Neuron (in vitro differentiated cells): ENCODE measurements at regions not wholly inside any gene's neighbourhood (a gene's known extent, or its start where the extent isn't known, plus 50 kb on each side); places are given as distances from the start of the nearest gene placed in this dataset.

Source experiments
- H2AFZ ChIP-seq: one replicate; pipeline ENCODE4 v1.6.1; 2013; ENCODE audit warnings: low read depth, mild to moderate bottlenecking, inconsistent platforms, low read length, moderate library complexity
- H3K27me3 ChIP-seq: one replicate; pipeline ENCODE4 v1.6.1; 2013; ENCODE audit warnings: low read length; ENCODE audit not compliant: insufficient read depth
- H3K36me3 ChIP-seq: one replicate; pipeline ENCODE4 v1.6.1; 2013; ENCODE audit warnings: low read length; ENCODE audit not compliant: insufficient read depth
- H3K4me1 ChIP-seq: one replicate; pipeline ENCODE4 v1.6.1; 2013; ENCODE audit warnings: low read length; ENCODE audit not compliant: insufficient read depth
- H3K4me3 ChIP-seq: 2 replicates; pipeline ENCODE4 v1.5.1; 2013; ENCODE audit warnings: mild to moderate bottlenecking, low read length, moderate library complexity
- H3K9me3 ChIP-seq: one replicate; pipeline ENCODE4 v1.6.1; 2013; ENCODE audit warnings: low read length

DNA sequence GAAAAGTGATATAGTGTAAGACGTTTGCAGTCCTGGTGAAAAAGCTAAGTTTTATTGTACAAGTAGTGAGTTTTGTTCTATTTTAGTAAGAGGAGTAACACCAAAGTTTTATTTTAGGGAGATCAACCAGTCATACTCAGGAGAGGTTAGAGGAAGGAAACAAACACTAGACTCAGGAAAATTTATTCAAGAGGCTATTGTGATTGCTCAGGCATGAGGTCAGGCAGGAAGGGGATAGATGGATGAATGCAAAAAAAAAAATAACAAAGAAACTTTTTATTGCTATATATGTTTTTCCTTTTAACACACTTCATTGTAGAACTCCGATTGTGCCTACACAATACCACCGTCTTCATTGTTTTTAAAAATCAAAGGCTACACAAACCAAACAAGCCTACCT, 189.0 kb downstream of the LYPLAL1 start:
- no peak overlapping the region for H2AFZ ChIP-seq
- no peaks in the 10 kb centered on the region for H3K27me3 ChIP-seq
- no peaks in the 10 kb centered on the region for H3K36me3 ChIP-seq
- H3K4me3 ChIP-seq, result no peak overlapping the region
- peaks cover 5% of the 10 kb centered on the region for H3K4me1 ChIP-seq
- H3K9me3 ChIP-seq, result no peaks in the 10 kb centered on the region

DNA sequence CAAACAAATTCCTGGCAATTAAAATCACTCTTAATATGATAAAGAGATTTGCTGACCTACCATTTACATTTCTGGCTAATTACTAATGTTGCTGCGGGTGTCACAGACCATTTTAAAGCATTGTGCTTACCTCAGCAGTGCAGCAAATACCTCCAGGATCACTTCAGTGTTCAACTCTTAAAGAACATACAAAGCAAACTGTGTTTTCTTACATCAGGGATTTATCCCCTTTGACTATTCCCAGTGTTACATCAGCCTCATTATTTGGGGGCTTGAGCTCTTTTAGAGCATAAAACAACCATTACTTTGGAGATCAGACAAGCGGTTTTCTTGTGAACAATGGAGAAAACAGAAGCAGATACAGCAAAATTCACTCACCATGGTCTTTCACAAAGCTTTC, 185.4 kb downstream of the LYPLAL1 start:
- no peaks in the 10 kb centered on the region for H3K36me3 ChIP-seq
- H3K27me3 ChIP-seq, result no peaks in the 10 kb centered on the region
- no peaks in the 10 kb centered on the region for H3K9me3 ChIP-seq
- peak overlapping the region; percentile 37 for H2AFZ ChIP-seq
- peaks cover 5% of the 10 kb centered on the region for H3K4me1 ChIP-seq
- no peak overlapping the region for H3K4me3 ChIP-seq

- no peaks in the 10 kb centered on the region for H3K9me3 ChIP-seq
- no peak overlapping the region for H3K4me3 ChIP-seq
- no peak overlapping the region for H2AFZ ChIP-seq
- no peaks in the 10 kb centered on the region for H3K27me3 ChIP-seq
- no peaks in the 10 kb centered on the region for H3K36me3 ChIP-seq
- H3K4me1 ChIP-seq, result peaks cover 5% of the 10 kb centered on the region
These were observed 184.4 kb downstream of the LYPLAL1 start for GRCh38 chr1:219358080-219358479.

DNA sequence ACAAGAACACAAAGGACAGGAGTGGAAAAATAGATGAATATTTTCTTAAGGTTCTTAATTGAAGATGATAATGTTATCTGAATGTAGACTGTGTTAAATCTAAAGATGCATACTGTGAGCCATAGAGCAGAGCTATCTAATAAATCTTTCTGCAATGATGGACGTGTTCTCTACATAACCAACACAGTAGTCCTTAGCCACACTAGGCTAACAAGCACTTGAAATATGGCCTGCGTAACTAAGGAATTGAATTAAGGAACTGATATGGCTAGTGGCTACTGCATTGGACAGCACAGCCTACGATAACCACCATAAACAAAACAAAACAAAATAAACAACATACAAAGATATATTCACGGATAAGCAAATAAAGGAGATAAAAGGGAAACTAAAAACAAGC, 181.3 kb downstream of the LYPLAL1 start:
- Histone ChIP-seq H3K4me3 (no peak overlapping the region), H3K4me1 (peaks cover 5% of the 10 kb centered on the region), H3K9me3 (no peaks in the 10 kb centered on the region), H2AFZ (no peak overlapping the region), H3K36me3 (no peaks in the 10 kb centered on the region), H3K27me3 (no peaks in the 10 kb centered on the region)

DNA sequence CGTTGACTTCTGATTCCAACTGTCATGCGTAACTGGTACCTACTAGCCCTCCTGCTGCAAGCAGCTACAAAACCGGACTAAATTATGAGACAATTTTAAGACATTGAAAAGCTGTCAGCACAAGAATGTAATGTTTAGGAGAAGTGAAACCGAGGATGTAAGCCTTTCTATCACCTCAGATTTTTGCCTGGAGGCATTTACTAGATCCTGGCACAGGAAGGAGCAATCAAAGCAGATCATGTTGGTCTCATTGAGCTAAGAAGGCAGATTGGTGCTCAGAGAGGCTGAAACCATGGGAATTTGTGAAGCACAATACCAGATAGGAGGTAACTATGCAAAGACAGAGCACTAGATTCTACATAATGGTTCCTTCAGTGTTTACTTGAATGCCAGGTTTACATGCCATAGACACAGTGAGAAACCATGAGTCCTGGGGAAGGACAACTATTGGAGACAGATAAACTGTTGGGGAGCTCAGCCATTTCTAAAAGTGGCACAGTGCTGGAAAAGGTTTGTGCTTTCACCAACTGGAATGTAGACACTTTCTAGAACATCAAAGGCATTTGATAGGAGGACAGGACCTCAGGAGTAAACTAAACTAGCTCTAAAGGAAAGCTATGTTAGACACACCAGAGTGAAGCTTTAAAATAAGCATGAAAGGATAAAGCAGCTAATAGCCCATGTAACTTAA, 179.4 kb downstream of the LYPLAL1 start:
- Histone ChIP-seq H3K4me1 (peaks cover 2% of the 10 kb centered on the region), H3K36me3 (no peaks in the 10 kb centered on the region), H3K27me3 (no peaks in the 10 kb centered on the region), H2AFZ (no peak overlapping the region), H3K9me3 (no peaks in the 10 kb centered on the region), H3K4me3 (no peak overlapping the region)

DNA sequence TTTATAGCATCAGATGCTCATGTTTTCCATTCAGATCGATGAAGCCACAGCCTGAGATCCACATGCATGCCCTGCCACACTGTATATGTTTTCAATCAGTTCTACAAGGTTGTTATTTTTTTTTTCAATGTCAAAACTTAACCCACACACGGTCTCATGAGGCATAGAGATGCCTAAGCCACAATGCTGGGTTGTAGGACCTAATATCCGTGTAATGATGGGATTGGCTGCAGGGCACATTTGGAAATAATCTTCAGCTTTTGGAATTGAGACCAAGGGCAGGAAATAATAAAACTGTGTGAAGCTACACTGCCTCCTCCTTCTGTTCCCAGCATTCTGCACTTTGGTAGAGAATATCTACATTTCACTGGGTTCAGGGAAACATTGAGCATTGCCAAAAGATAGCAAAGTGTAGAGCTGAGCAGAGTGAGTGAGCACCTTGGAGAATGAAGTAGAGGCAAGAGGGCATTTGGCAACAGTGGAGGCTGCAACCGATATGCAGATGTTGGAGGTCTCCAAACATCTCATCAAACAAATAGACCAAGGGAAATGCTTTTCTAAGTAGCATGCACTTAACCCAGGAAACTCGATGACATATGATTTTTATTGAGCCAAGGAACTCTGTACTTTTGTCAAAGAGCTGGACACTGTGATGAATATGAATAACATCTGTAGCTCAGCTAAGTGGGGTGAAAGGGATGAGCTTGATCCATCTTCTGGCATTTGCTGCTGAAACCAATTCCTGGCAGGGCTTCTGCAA, 176.7 kb downstream of the LYPLAL1 start:
- H3K36me3 ChIP-seq, result no peaks in the 10 kb centered on the region
- peaks cover 8% of the 10 kb centered on the region for H3K9me3 ChIP-seq
- H3K27me3 ChIP-seq, result no peaks in the 10 kb centered on the region
- H3K4me1 ChIP-seq, result peaks cover 16% of the 10 kb centered on the region
- no peak overlapping the region for H2AFZ ChIP-seq
- H3K4me3 ChIP-seq, result no peak overlapping the region

- Histone ChIP-seq H3K4me1 (peaks cover 16% of the 10 kb centered on the region), H3K4me3 (no peak overlapping the region)
These were observed 174.3 kb downstream of the LYPLAL1 start for GRCh38 chr1:219347921-219348391.

GRCh38 chr1:219347376-219347775, 173.7 kb downstream of the LYPLAL1 start:
- Histone ChIP-seq H3K9me3 (peaks cover 8% of the 10 kb centered on the region), H3K4me1 (peaks cover 16% of the 10 kb centered on the region), H3K27me3 (no peaks in the 10 kb centered on the region), H3K4me3 (no peak overlapping the region), H3K36me3 (no peaks in the 10 kb centered on the region), H2AFZ (no peak overlapping the region)

More at GRCh38 chr1:219347921-219348391, 174.3 kb downstream of the LYPLAL1 start:
- H2AFZ ChIP-seq, result no peak overlapping the region
- no peaks in the 10 kb centered on the region for H3K36me3 ChIP-seq
- H3K9me3 ChIP-seq, result peaks cover 8% of the 10 kb centered on the region
- no peaks in the 10 kb centered on the region for H3K27me3 ChIP-seq

- peaks cover 16% of the 10 kb centered on the region for H3K4me1 ChIP-seq
- H3K36me3 ChIP-seq, result no peaks in the 10 kb centered on the region
- no peaks in the 10 kb centered on the region for H3K27me3 ChIP-seq
These were observed 172.3 kb downstream of the LYPLAL1 start for GRCh38 chr1:219345953-219346352.

DNA sequence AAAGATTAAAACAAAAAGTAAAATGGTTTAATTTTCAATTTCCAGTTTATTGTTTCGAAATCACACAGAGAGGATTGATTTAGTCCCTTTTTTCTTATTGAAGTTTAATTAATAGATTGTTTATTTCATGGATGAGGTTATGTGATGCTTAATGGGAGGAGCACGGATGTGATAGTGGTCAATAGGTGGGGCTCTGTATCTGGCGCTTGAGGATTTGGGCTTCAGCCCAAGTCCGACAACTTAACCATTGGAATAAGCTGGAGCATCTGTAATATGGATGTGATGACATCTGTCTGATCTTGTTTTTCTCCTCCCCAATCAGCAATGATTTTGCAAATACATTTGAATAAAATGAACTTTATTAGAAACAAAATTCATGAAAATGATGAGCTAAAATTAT, 169.2 kb downstream of the LYPLAL1 start:
- H3K4me3 ChIP-seq, result no peak overlapping the region
- no peak overlapping the region for H2AFZ ChIP-seq
- H3K27me3 ChIP-seq, result no peaks in the 10 kb centered on the region
- peaks cover 8% of the 10 kb centered on the region for H3K9me3 ChIP-seq
- peaks cover 11% of the 10 kb centered on the region for H3K4me1 ChIP-seq
- no peaks in the 10 kb centered on the region for H3K36me3 ChIP-seq

More at GRCh38 chr1:219345953-219346352, 172.3 kb downstream of the LYPLAL1 start:
- Histone ChIP-seq H3K4me3 (no peak overlapping the region), H3K9me3 (peaks cover 8% of the 10 kb centered on the region), H2AFZ (no peak overlapping the region)

DNA sequence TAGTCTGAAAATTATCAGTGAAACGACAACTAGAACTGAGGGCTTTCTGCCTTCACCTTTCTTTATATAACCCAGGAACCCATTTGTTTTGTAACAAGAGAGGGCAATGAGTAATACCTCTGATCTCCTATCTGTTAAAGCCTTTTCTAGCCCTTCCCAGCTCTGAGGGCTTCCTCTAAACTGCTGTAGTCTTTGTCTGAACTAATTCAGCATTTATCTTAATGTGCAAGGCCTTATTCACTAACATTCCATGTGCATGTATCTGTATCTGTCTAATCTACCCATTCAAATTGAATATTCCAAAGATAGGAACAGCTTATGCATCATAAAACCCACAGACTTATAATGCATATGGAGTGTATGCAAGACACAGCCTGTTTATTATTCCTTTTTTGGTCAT, 167.1 kb downstream of the LYPLAL1 start:
- Histone ChIP-seq H3K4me3 (no peak overlapping the region), H3K36me3 (no peaks in the 10 kb centered on the region), H3K4me1 (no peaks in the 10 kb centered on the region), H3K9me3 (peaks cover 4% of the 10 kb centered on the region), H3K27me3 (no peaks in the 10 kb centered on the region), H2AFZ (no peak overlapping the region)

GRCh38 chr1:219339466-219339865, 165.8 kb downstream of the LYPLAL1 start:
- Histone ChIP-seq H3K4me1 (no peaks in the 10 kb centered on the region), H3K27me3 (no peaks in the 10 kb centered on the region), H3K9me3 (no peaks in the 10 kb centered on the region), H3K4me3 (no peak overlapping the region), H3K36me3 (no peaks in the 10 kb centered on the region), H2AFZ (no peak overlapping the region)

- H3K4me3 ChIP-seq, result no peak overlapping the region
- no peaks in the 10 kb centered on the region for H3K36me3 ChIP-seq
- H3K4me1 ChIP-seq, result no peaks in the 10 kb centered on the region
- H2AFZ ChIP-seq, result no peak overlapping the region
- H3K27me3 ChIP-seq, result no peaks in the 10 kb centered on the region
- H3K9me3 ChIP-seq, result no peaks in the 10 kb centered on the region
These were observed 163.9 kb downstream of the LYPLAL1 start for GRCh38 chr1:219337588-219337987.
